ENCODE measurements at regions not wholly inside any gene's neighbourhood (a gene's known extent, or its start where the extent isn't known, plus 50 kb on each side); places are given as distances from the start of the nearest gene placed in this dataset.

GRCh38 chr3:168442502-168442901, 346.8 kb upstream of the GOLIM4 start:
- Histone ChIP-seq H3K9me3 (ENCODE audit: insufficient read depth, low read length, severe bottlenecking) (no peaks in the 10 kb centered on the region), H3K4me2 (ENCODE audit: insufficient read depth, low read length) (no peak overlapping the region), H3K4me1 (ENCODE audit: insufficient read depth, low read length) (no peaks in the 10 kb centered on the region), H3K79me2 (ENCODE audit: insufficient read depth, low read length) (no peaks in the 10 kb centered on the region), H3K27me3 (ENCODE audit: insufficient read depth, low read length, poor library complexity) (no peaks in the 10 kb centered on the region), H2AFZ (ENCODE audit: low read depth, low read length) (no peak overlapping the region), H3K27ac (ENCODE audit: low read length) (no peak overlapping the region), H4K20me1 (ENCODE audit: insufficient read depth, low read length) (no peaks in the 10 kb centered on the region), H3K9ac (ENCODE audit: low read depth, low read length) (no peak overlapping the region), H3K36me3 (ENCODE audit: insufficient read depth, low read length) (no peaks in the 10 kb centered on the region), H3K4me3 (ENCODE audit: low read depth in 1 of 2, low read length in 2 of 2) (no peak overlapping the region)
- no peak for TF ChIP-seq EZH2 (IDR thresholded peaks at IDR 0.05; ENCODE audit: borderline replicate concordance, low read depth, low read length, severe bottlenecking)
- TF ChIP-seq, protein P1, sequence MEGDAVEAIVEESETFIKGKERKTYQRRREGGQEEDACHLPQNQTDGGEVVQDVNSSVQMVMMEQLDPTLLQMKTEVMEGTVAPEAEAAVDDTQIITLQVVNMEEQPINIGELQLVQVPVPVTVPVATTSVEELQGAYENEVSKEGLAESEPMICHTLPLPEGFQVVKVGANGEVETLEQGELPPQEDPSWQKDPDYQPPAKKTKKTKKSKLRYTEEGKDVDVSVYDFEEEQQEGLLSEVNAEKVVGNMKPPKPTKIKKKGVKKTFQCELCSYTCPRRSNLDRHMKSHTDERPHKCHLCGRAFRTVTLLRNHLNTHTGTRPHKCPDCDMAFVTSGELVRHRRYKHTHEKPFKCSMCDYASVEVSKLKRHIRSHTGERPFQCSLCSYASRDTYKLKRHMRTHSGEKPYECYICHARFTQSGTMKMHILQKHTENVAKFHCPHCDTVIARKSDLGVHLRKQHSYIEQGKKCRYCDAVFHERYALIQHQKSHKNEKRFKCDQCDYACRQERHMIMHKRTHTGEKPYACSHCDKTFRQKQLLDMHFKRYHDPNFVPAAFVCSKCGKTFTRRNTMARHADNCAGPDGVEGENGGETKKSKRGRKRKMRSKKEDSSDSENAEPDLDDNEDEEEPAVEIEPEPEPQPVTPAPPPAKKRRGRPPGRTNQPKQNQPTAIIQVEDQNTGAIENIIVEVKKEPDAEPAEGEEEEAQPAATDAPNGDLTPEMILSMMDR (IDR thresholded peaks at IDR 0.05; ENCODE audit: borderline replicate concordance, extremely low read depth, low read length, poor library complexity, severe bottlenecking), result no peak
- no peak for ATAC-seq (ENCODE audit: insufficient read depth, low read depth)
- no peak for DNase-seq

DNA sequence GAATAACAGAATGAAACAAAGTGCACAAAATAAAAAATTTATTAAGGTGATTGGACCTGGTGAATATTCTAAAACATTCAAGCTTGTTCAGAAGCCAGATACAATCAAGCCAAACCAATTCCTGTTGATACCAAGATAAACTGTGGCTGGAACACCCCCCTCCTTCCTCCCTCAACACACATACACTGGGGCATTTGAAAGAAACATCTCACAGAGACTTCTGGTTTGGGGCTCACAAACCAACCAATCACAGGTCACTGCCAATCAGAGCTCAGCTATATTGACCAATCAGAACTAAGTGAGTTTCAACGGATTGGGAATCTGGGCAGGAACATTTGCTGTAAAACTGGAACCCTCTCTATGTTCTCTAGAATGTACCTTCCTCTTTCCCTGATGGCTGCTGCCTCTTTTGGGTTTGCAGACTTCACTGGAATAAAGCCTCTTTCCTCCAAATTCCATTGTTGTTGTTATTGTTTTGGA, 340.6 kb upstream of the GOLIM4 start:
- H3K4me3 ChIP-seq (ENCODE audit: low read depth in 1 of 2, low read length in 2 of 2), result no peak overlapping the region
- no peak overlapping the region for H3K9ac ChIP-seq (ENCODE audit: low read depth, low read length)
- DNase-seq (no peak), ATAC-seq (ENCODE audit: insufficient read depth, low read depth) (no peak)
- no peaks in the 10 kb centered on the region for H3K27me3 ChIP-seq (ENCODE audit: insufficient read depth, low read length, poor library complexity)
- H3K9me3 ChIP-seq (ENCODE audit: insufficient read depth, low read length, severe bottlenecking), result no peaks in the 10 kb centered on the region
- H3K4me1 ChIP-seq (ENCODE audit: insufficient read depth, low read length), result 0 out of 2 replicates have a peak, but pooled peaks cover 2% of the 10 kb centered on the region
- no peaks in the 10 kb centered on the region for H4K20me1 ChIP-seq (ENCODE audit: insufficient read depth, low read length)
- no peak overlapping the region for H3K4me2 ChIP-seq (ENCODE audit: insufficient read depth, low read length)
- H3K27ac ChIP-seq (ENCODE audit: low read length), result no peak overlapping the region
- H2AFZ ChIP-seq (ENCODE audit: low read depth, low read length), result no peak overlapping the region
- no peaks in the 10 kb centered on the region for H3K79me2 ChIP-seq (ENCODE audit: insufficient read depth, low read length)
- H3K36me3 ChIP-seq (ENCODE audit: insufficient read depth, low read length), result no peaks in the 10 kb centered on the region
- TF ChIP-seq, protein P1 (IDR thresholded peaks at IDR 0.05; ENCODE audit: borderline replicate concordance, extremely low read depth, low read length, poor library complexity, severe bottlenecking), result no peak
- no peak for TF ChIP-seq EZH2 (IDR thresholded peaks at IDR 0.05; ENCODE audit: borderline replicate concordance, low read depth, low read length, severe bottlenecking)

DNA sequence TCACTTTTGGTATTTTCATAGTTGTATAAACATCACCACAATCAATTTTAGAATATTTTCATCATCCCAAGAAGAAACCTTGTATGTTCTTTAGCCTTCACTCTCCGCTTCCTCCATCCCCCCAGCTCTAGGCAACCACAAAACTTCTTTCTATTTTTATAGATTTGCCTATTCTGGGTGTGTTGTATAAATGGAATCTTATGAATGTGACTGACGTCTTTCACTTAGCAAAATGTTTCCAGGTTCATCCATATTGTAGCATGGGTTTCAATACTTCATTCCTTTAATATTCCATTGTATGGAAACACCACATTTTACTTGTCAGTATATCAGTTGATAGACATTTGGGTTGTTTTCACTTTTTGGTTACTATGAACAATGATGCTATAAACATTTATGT, 335.8 kb upstream of the GOLIM4 start:
- Histone ChIP-seq H3K9ac (ENCODE audit: low read depth, low read length) (no peak overlapping the region), H3K9me3 (ENCODE audit: insufficient read depth, low read length, severe bottlenecking) (no peaks in the 10 kb centered on the region), H4K20me1 (ENCODE audit: insufficient read depth, low read length) (no peaks in the 10 kb centered on the region), H3K4me2 (ENCODE audit: insufficient read depth, low read length) (no peak overlapping the region), H3K4me3 (ENCODE audit: low read depth in 1 of 2, low read length in 2 of 2) (no peak overlapping the region), H2AFZ (ENCODE audit: low read depth, low read length) (no peak overlapping the region), H3K27ac (ENCODE audit: low read length) (no peak overlapping the region), H3K36me3 (ENCODE audit: insufficient read depth, low read length) (no peaks in the 10 kb centered on the region), H3K79me2 (ENCODE audit: insufficient read depth, low read length) (no peaks in the 10 kb centered on the region), H3K4me1 (ENCODE audit: insufficient read depth, low read length) (0 out of 2 replicates have a peak, but pooled peaks cover 2% of the 10 kb centered on the region), H3K27me3 (ENCODE audit: insufficient read depth, low read length, poor library complexity) (no peaks in the 10 kb centered on the region)
- DNase-seq (no peak), ATAC-seq (ENCODE audit: insufficient read depth, low read depth) (no peak)
- TF ChIP-seq, protein P1 (IDR thresholded peaks at IDR 0.05; ENCODE audit: borderline replicate concordance, extremely low read depth, low read length, poor library complexity, severe bottlenecking), result no peak
- TF ChIP-seq EZH2 (IDR thresholded peaks at IDR 0.05; ENCODE audit: borderline replicate concordance, low read depth, low read length, severe bottlenecking), result no peak
